ENCODE measurements at regions not wholly inside any gene's neighbourhood (a gene's known extent, or its start where the extent isn't known, plus 50 kb on each side); places are given as distances from the start of the nearest gene placed in this dataset.
"Not testable (repeated sequence)": the region's sequence is repeated elsewhere in the genome, so short reads cannot be mapped to it uniquely, and the experiment has no call there.

DNA sequence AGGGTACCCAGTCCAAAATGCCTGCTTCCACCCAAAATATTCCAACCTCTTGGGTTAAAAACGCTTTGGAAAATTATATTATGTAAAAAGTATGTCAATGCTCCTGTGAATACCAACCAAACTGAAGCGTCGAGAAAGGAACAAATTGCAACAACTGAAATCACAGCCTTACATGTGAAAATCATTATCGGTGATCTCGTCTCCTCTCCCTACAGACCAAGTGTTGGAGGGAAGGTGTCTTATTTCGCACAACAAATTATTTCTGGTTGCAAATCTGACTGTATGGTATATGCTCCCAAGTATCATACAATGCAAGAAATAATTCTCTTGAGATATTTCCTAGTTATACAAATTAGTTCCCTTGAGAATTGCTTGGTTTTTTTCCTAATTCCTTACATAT is 89.3 kb upstream of the CDYL2 start:
- no peak overlapping the region for H3K27ac Mint-ChIP-seq
- H3K9me3 Mint-ChIP-seq: peaks cover 0 to 5% (median 0%) of the 10 kb centered on the region in 7 donors
- no peak overlapping the region for H3K4me3 Mint-ChIP-seq
- peaks cover 0 to 14% (median 0%) of the 10 kb centered on the region in 3 donors for H3K4me1 Mint-ChIP-seq
- H3K27me3 Mint-ChIP-seq: no peaks in the 10 kb centered on the region
- no peaks in the 10 kb centered on the region for H3K36me3 Mint-ChIP-seq
- no peak for ATAC-seq (ENCODE audit: low read depth in 2 of 2)
- no peak for DNase-seq

DNA sequence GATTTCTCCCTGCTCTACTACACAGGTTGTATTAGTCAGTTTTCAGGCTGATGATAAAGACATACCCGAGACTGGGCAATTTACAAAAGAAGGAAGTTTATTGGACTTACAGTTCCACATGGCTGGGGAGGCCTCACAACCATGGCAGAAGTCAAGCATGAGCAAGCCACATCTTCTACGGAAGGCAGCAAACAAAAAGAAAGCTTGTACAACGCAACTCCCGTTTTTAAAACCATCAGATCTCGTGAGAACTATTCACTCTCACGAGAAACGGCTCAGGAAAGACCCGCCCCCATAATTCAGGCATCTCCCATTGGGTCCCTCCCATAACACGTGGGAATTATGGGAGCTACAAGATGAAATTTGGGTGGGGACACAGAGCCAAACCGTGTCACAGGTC is 88.0 kb upstream of the CDYL2 start:
- Mint-ChIP-seq H3K4me1 (peaks cover 0 to 14% (median 0%) of the 10 kb centered on the region in 3 donors), H3K4me3 (peak overlapping the region in 1 of 8 donors; percentile 33), H3K27ac (peak overlapping the region in 1 of 6 donors; percentile 9)
- not testable (repeated sequence) for H3K36me3 Mint-ChIP-seq, H3K27me3 Mint-ChIP-seq, H3K9me3 Mint-ChIP-seq, DNase-seq
- peak in 1 of 2 donors; percentile 57 for ATAC-seq (ENCODE audit: low read depth in 2 of 2)

DNA sequence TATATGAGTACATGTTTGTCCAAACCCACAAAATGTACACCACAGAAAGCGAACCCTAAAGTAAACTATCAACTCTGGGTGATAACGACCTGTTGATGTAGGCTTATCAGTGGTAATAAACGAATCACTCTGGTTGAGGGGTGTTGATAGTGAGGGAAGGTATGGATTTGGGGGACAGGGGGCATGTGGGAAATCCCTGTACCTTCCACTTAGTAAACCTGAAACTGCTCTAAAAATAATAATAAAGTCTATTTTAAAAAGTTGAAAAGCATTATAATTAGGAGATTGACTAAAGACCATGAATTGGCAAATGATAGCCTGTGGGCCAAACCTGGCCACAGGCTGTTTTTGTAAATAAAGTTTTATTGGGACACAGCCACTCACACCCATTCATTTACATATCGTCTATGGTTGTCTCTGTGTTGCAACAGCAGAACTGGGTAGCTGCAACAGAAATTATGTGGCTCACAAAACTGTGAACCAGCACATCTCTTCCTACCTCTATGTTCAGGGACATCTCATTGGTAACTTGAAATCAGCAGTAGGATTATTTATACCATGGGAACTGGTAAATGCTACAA is 85.5 kb upstream of the CDYL2 start:
- H3K27me3 Mint-ChIP-seq: peaks cover 0 to 4% (median 3%) of the 10 kb centered on the region in 3 donors
- peak overlapping the region in 1 of 6 donors; percentile 47 for H3K27ac Mint-ChIP-seq
- peaks cover 0 to 14% (median 0%) of the 10 kb centered on the region in 3 donors for H3K4me1 Mint-ChIP-seq
- H3K36me3 Mint-ChIP-seq: no peaks in the 10 kb centered on the region
- no peak for ATAC-seq (ENCODE audit: low read depth in 2 of 2)
- peaks cover 0 to 5% (median 0%) of the 10 kb centered on the region in 7 donors for H3K9me3 Mint-ChIP-seq
- no peak for DNase-seq
- H3K4me3 Mint-ChIP-seq: no peak overlapping the region

DNA sequence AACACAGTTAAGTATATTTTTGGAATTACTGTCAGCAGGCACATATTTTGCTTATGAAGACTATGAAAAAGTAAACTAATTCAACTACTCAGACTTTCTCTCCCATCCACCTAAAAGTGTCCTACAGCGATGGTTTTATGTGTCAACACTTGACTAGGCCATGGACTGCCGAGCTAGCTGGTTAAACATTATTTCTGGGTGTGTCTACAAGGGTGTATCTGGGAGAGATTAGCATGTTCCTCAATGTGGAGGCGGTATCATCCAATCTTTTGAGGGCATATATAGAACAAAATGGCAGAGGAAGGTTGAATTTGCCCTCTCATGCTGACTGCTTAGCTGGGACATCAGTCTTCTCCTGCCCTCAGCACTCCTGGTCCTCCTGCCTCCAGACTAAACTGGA is 82.7 kb upstream of the CDYL2 start:
- ATAC-seq (ENCODE audit: low read depth in 2 of 2) (no peak), DNase-seq (no peak)
- no peak overlapping the region for H3K4me3 Mint-ChIP-seq
- peaks cover 15 to 26% (median 21%) of the 10 kb centered on the region in 3 donors for H3K27me3 Mint-ChIP-seq
- H3K36me3 Mint-ChIP-seq: no peaks in the 10 kb centered on the region
- H3K27ac Mint-ChIP-seq: no peak overlapping the region
- H3K4me1 Mint-ChIP-seq: peaks cover 0 to 5% (median 0%) of the 10 kb centered on the region in 3 donors
- H3K9me3 Mint-ChIP-seq: peaks cover 0 to 5% (median 0%) of the 10 kb centered on the region in 7 donors

DNA sequence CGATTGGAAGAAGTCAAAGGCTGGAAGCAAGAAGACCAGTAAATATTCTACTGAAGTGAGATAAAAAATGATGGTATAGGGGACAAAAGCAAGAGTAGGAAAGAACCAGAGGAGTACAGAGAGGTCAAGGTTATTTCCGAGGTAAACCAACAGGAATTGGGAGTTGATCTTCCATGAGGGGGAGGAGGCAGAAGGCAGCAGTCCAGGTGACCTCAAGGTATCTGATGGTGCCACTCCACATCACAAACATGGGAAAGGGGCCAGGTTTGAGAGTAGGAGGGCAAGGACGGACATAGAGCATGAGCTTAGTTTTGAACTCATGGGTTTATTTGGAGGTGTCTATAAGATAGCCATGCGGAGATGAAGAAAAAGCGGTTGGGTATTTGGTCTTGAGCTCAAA is 79.4 kb upstream of the CDYL2 start:
- H3K9me3 Mint-ChIP-seq: peaks cover 0 to 9% (median 0%) of the 10 kb centered on the region in 7 donors
- DNase-seq (no peak), ATAC-seq (ENCODE audit: low read depth in 2 of 2) (no peak)
- H3K27me3 Mint-ChIP-seq: peaks cover 26 to 33% (median 28%) of the 10 kb centered on the region in 3 donors
- H3K4me1 Mint-ChIP-seq: no peaks in the 10 kb centered on the region
- no peaks in the 10 kb centered on the region for H3K36me3 Mint-ChIP-seq
- H3K27ac Mint-ChIP-seq: no peak overlapping the region
- H3K4me3 Mint-ChIP-seq: no peak overlapping the region

DNA sequence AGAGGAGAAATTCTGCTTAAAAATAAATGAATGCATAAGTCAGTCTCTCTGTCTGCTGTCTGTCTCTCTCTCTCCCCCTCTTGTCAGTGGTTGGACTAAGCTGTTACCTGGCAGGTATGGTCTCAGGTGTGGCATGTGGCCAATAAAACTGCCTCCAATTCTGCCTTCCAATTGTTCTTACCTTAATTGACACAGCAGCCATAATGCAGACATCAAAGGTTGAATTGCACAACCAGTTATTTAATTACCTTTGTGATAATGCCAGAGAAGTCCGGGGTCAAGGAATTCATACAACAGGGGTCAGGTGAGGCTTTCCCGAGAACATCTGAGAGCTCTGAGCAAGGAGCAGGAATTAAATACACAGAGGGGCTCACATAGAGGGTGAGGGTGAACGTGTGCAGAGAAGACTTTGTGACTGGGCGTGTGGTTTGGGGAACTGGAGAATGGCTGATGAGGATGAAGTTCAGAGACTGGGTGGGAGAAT is 78.8 kb upstream of the CDYL2 start:
- H3K27ac Mint-ChIP-seq: no peak overlapping the region
- H3K36me3 Mint-ChIP-seq: no peaks in the 10 kb centered on the region
- ATAC-seq (ENCODE audit: low read depth in 2 of 2) (no peak), DNase-seq (no peak)
- H3K9me3 Mint-ChIP-seq: peaks cover 0 to 9% (median 0%) of the 10 kb centered on the region in 7 donors
- no peaks in the 10 kb centered on the region for H3K4me1 Mint-ChIP-seq
- peaks cover 26 to 33% (median 28%) of the 10 kb centered on the region in 3 donors for H3K27me3 Mint-ChIP-seq
- no peak overlapping the region for H3K4me3 Mint-ChIP-seq

DNA sequence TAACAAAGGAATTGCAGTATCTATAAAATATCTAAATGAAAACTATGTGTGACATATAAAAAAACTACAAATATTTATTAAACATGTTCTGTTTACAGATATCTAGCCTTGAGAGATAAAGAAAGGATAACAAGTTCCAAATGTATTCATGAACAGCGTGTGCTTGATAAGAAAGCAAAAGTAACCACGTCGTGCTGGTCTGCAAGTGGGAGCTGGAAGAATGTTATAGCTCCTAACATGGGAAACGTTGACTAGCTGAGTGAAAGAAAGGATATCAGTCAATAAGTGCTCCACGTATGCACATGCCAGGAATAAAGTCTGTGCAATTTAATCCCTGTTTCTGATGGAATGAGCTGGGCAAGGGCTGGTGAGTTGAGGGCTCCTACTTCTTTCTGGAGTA is 71.2 kb upstream of the CDYL2 start:
- H3K27ac Mint-ChIP-seq: no peak overlapping the region
- H3K4me3 Mint-ChIP-seq: no peak overlapping the region
- peaks cover 31 to 41% (median 36%) of the 10 kb centered on the region in 3 donors for H3K27me3 Mint-ChIP-seq
- no peaks in the 10 kb centered on the region for H3K36me3 Mint-ChIP-seq
- peaks cover 0 to 5% (median 0%) of the 10 kb centered on the region in 7 donors for H3K9me3 Mint-ChIP-seq
- ATAC-seq (ENCODE audit: low read depth in 2 of 2) (no peak), DNase-seq (no peak)
- H3K4me1 Mint-ChIP-seq: no peaks in the 10 kb centered on the region

DNA sequence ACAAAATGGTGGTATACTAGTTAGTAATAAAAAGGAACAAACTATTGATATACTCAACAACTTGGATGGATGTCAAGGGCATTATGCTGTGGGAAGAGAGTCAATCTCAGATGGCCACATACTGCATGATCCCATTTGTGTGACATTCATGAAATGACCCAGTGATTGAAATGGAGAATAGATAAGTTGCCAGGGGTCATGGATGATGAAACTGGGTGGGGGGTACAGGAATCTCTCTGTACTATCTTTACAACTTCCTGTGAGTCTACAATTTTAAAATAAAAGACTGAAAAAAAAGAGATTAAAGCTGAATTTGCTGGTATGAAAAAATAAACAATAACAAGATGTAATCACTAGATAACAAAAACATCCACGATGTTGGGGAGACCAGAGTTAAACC is 70.5 kb upstream of the CDYL2 start:
- Mint-ChIP-seq H3K36me3 (no peaks in the 10 kb centered on the region), H3K27ac (no peak overlapping the region), H3K4me3 (no peak overlapping the region), H3K9me3 (no peaks in the 10 kb centered on the region), H3K27me3 (peaks cover 25 to 35% (median 32%) of the 10 kb centered on the region in 3 donors), H3K4me1 (no peaks in the 10 kb centered on the region)
- ATAC-seq (ENCODE audit: low read depth in 2 of 2): no peak
- DNase-seq: no peak

DNA sequence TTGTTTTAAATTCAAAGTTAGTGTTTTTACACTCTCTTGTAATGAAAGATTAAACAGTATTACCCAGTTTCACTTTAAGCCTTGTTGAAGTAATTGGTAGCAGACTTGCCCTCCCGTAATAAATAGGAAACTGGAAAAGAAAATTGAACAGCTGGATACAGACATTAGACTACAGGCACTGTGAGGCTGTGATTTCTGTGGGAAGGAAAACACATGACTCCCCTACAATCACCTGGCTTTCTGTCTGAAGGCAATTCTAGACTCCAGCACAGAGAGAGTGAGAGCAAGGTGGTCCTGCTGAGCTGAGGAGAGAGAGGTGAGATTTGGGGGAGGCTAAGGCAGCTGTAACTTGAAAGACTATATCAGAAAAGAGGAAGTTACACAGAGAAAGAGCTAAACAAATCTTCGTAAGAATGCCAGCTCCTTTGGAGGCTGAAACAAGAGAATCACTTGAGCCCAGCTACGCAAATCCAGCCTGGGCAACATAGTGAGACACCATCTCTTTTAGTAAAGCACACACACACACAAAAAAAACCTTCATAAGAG is 57.8 kb upstream of the CDYL2 start:
- H3K4me1 Mint-ChIP-seq: peaks cover 0 to 8% (median 5%) of the 10 kb centered on the region in 3 donors
- peaks cover 0 to 12% of the 10 kb centered on the region in 2 donors for H3K36me3 Mint-ChIP-seq
- H3K4me3 Mint-ChIP-seq: no peak overlapping the region
- no peak for ATAC-seq (ENCODE audit: low read depth in 2 of 2)
- peaks cover 27 to 40% (median 33%) of the 10 kb centered on the region in 3 donors for H3K27me3 Mint-ChIP-seq
- DNase-seq: no peak
- H3K27ac Mint-ChIP-seq: peak overlapping the region in 1 of 6 donors; percentile 72
- peaks cover 2 to 21% (median 11%) of the 10 kb centered on the region in 7 donors for H3K9me3 Mint-ChIP-seq

Data from naive B cell (primary cell).